HCT116 (cell line): ENCODE measurements at regions not wholly inside any gene's neighbourhood (a gene's known extent, or its start where the extent isn't known, plus 50 kb on each side); places are given as distances from the start of the nearest gene placed in this dataset.

Experiments used
- CEBPB ChIP-seq: IDR thresholded peaks from 2 replicates; pipeline ENCODE4 v1.6.1; 2012; ENCODE audit warnings: low read depth
- FOSL1 ChIP-seq: IDR thresholded peaks from 2 replicates; pipeline ENCODE4 v1.6.1; 2012; ENCODE audit warnings: low read depth
- JUND ChIP-seq: IDR thresholded peaks from 2 replicates; pipeline ENCODE4 v1.6.1; 2012
- SIN3A ChIP-seq: IDR thresholded peaks from 2 replicates; pipeline ENCODE4 v1.6.1; 2012; ENCODE audit warnings: low read depth
- SRF ChIP-seq: IDR thresholded peaks from 2 replicates; pipeline ENCODE4 v1.6.1; 2012; ENCODE audit warnings: low read depth
- YY1 ChIP-seq: IDR thresholded peaks from 2 replicates; pipeline ENCODE4 v1.6.1; 2011; ENCODE audit warnings: low read length, low read depth, moderate library complexity, mild to moderate bottlenecking; ENCODE audit not compliant: insufficient replicate concordance; ENCODE audit errors: extremely low read depth
- TF ChIP-seq, protein P1 (sequence below): IDR thresholded peaks from 2 replicates; pipeline ENCODE4 v1.6.1; 2012
- TF ChIP-seq, protein P2 (sequence below), 3 experiments: fragments of 200-600 bp in 1 of 3; sonication (generic) in 1 of 3; IDR thresholded peaks in 2 of 3; conservative IDR thresholded peaks in 1 of 3; 2 replicates each; pipeline ENCODE4 v1.5.1; 2012 to 2017; ENCODE audit warnings: low read depth in 2 of 3, low read length in 2 of 3, antibody characterized with exemption in 1 of 3, borderline replicate concordance in 1 of 3, control low read depth in 1 of 3, mild to moderate bottlenecking in 1 of 3, mixed read lengths in 1 of 3, mixed run types in 1 of 3, moderate library complexity in 1 of 3; ENCODE audit not compliant: insufficient read depth in 1 of 3
- TF ChIP-seq, protein P3 (sequence below): IDR thresholded peaks from 2 replicates; pipeline ENCODE4 v1.6.1; 2012
- TF ChIP-seq, protein P4 (sequence below): IDR thresholded peaks from 2 replicates; pipeline ENCODE4 v1.6.1; 2011; ENCODE audit warnings: mild to moderate bottlenecking, low read length, moderate library complexity; ENCODE audit not compliant: insufficient replicate concordance; ENCODE audit errors: extremely low read depth
- TF ChIP-seq, protein P5 (sequence below): IDR thresholded peaks from 2 replicates; pipeline ENCODE4 v1.6.1; 2012; ENCODE audit warnings: low read depth

DNA sequence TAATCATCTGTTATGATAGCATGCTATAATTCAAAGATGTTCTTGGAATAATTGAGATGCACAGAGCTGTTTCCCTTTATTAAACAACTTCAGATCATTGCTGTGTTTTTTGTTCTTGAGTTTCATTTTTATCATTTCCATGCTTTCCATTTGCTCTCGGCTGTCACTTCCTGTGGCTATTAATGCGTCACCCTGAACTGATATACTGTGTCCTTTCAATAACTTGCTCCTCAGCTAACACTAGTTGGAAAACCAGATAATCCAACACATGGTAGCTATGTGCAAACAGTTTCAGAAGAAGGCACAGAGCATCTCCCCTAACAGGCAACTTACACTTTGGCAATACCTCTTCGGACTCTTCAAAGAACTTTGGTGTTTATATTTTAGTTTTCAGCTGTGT is 376.0 kb downstream of the GBA3 start:
- TF ChIP-seq, protein P1, sequence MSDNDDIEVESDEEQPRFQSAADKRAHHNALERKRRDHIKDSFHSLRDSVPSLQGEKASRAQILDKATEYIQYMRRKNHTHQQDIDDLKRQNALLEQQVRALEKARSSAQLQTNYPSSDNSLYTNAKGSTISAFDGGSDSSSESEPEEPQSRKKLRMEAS, result no peak
- TF ChIP-seq, protein P2, sequence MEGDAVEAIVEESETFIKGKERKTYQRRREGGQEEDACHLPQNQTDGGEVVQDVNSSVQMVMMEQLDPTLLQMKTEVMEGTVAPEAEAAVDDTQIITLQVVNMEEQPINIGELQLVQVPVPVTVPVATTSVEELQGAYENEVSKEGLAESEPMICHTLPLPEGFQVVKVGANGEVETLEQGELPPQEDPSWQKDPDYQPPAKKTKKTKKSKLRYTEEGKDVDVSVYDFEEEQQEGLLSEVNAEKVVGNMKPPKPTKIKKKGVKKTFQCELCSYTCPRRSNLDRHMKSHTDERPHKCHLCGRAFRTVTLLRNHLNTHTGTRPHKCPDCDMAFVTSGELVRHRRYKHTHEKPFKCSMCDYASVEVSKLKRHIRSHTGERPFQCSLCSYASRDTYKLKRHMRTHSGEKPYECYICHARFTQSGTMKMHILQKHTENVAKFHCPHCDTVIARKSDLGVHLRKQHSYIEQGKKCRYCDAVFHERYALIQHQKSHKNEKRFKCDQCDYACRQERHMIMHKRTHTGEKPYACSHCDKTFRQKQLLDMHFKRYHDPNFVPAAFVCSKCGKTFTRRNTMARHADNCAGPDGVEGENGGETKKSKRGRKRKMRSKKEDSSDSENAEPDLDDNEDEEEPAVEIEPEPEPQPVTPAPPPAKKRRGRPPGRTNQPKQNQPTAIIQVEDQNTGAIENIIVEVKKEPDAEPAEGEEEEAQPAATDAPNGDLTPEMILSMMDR (IDR thresholded peaks at IDR 0.05 in 2 of 3, conservative IDR thresholded peaks at IDR 0.05 in 1 of 3; ENCODE audit: borderline replicate concordance in 1 of 3, insufficient read depth in 1 of 3, low read depth in 2 of 3, low read length in 2 of 3), result no peak
- no peak for TF ChIP-seq CEBPB
- TF ChIP-seq SRF, result no peak
- TF ChIP-seq, protein P3, sequence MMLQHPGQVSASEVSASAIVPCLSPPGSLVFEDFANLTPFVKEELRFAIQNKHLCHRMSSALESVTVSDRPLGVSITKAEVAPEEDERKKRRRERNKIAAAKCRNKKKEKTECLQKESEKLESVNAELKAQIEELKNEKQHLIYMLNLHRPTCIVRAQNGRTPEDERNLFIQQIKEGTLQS, result no peak
- TF ChIP-seq SIN3A, result no peak
- no peak for TF ChIP-seq FOSL1
- TF ChIP-seq, protein P4, sequence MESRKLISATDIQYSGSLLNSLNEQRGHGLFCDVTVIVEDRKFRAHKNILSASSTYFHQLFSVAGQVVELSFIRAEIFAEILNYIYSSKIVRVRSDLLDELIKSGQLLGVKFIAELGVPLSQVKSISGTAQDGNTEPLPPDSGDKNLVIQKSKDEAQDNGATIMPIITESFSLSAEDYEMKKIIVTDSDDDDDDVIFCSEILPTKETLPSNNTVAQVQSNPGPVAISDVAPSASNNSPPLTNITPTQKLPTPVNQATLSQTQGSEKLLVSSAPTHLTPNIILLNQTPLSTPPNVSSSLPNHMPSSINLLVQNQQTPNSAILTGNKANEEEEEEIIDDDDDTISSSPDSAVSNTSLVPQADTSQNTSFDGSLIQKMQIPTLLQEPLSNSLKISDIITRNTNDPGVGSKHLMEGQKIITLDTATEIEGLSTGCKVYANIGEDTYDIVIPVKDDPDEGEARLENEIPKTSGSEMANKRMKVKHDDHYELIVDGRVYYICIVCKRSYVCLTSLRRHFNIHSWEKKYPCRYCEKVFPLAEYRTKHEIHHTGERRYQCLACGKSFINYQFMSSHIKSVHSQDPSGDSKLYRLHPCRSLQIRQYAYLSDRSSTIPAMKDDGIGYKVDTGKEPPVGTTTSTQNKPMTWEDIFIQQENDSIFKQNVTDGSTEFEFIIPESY, result no peak
- TF ChIP-seq, protein P5, sequence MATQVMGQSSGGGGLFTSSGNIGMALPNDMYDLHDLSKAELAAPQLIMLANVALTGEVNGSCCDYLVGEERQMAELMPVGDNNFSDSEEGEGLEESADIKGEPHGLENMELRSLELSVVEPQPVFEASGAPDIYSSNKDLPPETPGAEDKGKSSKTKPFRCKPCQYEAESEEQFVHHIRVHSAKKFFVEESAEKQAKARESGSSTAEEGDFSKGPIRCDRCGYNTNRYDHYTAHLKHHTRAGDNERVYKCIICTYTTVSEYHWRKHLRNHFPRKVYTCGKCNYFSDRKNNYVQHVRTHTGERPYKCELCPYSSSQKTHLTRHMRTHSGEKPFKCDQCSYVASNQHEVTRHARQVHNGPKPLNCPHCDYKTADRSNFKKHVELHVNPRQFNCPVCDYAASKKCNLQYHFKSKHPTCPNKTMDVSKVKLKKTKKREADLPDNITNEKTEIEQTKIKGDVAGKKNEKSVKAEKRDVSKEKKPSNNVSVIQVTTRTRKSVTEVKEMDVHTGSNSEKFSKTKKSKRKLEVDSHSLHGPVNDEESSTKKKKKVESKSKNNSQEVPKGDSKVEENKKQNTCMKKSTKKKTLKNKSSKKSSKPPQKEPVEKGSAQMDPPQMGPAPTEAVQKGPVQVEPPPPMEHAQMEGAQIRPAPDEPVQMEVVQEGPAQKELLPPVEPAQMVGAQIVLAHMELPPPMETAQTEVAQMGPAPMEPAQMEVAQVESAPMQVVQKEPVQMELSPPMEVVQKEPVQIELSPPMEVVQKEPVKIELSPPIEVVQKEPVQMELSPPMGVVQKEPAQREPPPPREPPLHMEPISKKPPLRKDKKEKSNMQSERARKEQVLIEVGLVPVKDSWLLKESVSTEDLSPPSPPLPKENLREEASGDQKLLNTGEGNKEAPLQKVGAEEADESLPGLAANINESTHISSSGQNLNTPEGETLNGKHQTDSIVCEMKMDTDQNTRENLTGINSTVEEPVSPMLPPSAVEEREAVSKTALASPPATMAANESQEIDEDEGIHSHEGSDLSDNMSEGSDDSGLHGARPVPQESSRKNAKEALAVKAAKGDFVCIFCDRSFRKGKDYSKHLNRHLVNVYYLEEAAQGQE, result no peak
- TF ChIP-seq YY1, result no peak
- no peak for TF ChIP-seq JUND
